ENCODE measurements at regions not wholly inside any gene's neighbourhood (a gene's known extent, or its start where the extent isn't known, plus 50 kb on each side); places are given as distances from the start of the nearest gene placed in this dataset.

DNA sequence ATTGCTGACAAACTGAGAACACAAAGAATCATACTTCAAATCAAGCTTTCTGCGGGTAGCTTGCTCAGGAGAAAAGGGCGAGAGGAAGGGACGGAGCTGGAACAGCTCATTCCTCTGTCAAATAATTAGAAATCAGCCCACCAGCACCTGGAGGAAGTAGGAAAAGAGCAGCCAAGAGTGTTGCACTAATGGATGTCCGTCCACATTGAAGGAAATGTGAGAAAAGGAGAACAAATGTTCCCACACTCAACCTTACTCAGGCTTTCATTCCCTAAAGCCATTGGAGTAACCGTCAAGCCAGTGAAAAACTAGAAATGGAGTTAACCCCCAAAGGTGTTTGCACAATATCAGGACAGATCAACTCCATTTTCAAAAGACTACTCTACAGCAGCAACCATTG is 233.0 kb upstream of the PRKD1 start:
- TF ChIP-seq, protein P1, sequence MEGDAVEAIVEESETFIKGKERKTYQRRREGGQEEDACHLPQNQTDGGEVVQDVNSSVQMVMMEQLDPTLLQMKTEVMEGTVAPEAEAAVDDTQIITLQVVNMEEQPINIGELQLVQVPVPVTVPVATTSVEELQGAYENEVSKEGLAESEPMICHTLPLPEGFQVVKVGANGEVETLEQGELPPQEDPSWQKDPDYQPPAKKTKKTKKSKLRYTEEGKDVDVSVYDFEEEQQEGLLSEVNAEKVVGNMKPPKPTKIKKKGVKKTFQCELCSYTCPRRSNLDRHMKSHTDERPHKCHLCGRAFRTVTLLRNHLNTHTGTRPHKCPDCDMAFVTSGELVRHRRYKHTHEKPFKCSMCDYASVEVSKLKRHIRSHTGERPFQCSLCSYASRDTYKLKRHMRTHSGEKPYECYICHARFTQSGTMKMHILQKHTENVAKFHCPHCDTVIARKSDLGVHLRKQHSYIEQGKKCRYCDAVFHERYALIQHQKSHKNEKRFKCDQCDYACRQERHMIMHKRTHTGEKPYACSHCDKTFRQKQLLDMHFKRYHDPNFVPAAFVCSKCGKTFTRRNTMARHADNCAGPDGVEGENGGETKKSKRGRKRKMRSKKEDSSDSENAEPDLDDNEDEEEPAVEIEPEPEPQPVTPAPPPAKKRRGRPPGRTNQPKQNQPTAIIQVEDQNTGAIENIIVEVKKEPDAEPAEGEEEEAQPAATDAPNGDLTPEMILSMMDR (IDR thresholded peaks at IDR 0.05; ENCODE audit: insufficient read depth, low read depth, low read length) = no peak
- TF ChIP-seq EZH2 (IDR thresholded peaks at IDR 0.05; ENCODE audit: insufficient read depth, low read length) = no peak

Measured in astrocyte (in vitro differentiated cells and primary cell).